HCT116 (cell line): ENCODE measurements at regions not wholly inside any gene's neighbourhood (a gene's known extent, or its start where the extent isn't known, plus 50 kb on each side); places are given as distances from the start of the nearest gene placed in this dataset.

ENCODE experiments used
- ATAC-seq: fragments of 200-7000 bp; cut with Tn5 transposase; 2 replicates; pipeline ENCODE4 v1.9.1; 2020; ENCODE audit warnings: mild to moderate bottlenecking, moderate library complexity
- BruUV-seq: library from RNA; stranded (reverse); fragments of 400-500 nt; replicated peaks from 2 replicates; lab custom pipeline; 2021; lab: Mats Ljungman, UMichigan
- CTCF ChIA-PET: fragments of 300-600 bp; sonication (Branson Sonifier 250); formaldehyde crosslinking; loops from one replicate; lab custom pipeline; 2021; ENCODE audit warnings: antibody characterized with exemption; lab: Charles Lee
- POLR2A ChIA-PET: fragments of 300-600, 350-600 bp; sonication (Branson Sonifier 250); formaldehyde crosslinking; loops from one replicate; lab custom pipeline; 2021; ENCODE audit warnings: antibody characterized with exemption; lab: Charles Lee
- RAD21 ChIA-PET, 2 experiments: fragments of 300-600 bp; sonication (Branson Sonifier 250); formaldehyde crosslinking; loops; one replicate each; lab custom pipeline; 2023; ENCODE audit warnings: low total read pairs in 2 of 2; ENCODE audit not compliant: uncharacterized antibody in 2 of 2, unreplicated experiment in 2 of 2, low non-redundant PET in 1 of 2; lab: Charles Lee
- DNase-seq: peaks from one replicate; pipeline ENCODE4 v3.0.0-alpha.2; 2010; ENCODE audit warnings: low read depth, low spot score
- H2AFZ ChIP-seq: fragments of 200-600 bp; shearing (Covaris generic), sonication (generic); 2 replicates; pipeline ENCODE4 v1.6.1; 2017; ENCODE audit warnings: low read depth, mixed run types, mixed read lengths, antibody characterized with exemption, low read length; ENCODE audit not compliant: poor library complexity, severe bottlenecking
- H3K27ac ChIP-seq: 2 replicates; pipeline ENCODE4 v1.5.1; 2012; ENCODE audit warnings: low read depth, low read length
- H3K27me3 ChIP-seq: fragments of 200-600 bp; sonication (generic); 2 replicates; pipeline ENCODE4 v1.6.1; 2016; ENCODE audit warnings: mixed run types, low read length, mixed read lengths; ENCODE audit not compliant: insufficient read depth
- H3K36me3 ChIP-seq, 2 experiments: fragments of 200-500 bp in 1 of 2; fragments of 200-600 bp in 1 of 2; sonication (Bioruptor generic) in 1 of 2; sonication (generic) in 1 of 2; 2 replicates each; pipeline versions ENCODE4 v1.5.1 to v1.6.1; 2014 to 2016; ENCODE audit warnings: low read length in 2 of 2, inconsistent platforms in 1 of 2, mixed read lengths in 1 of 2, mixed run types in 1 of 2; ENCODE audit not compliant: insufficient read depth in 2 of 2, control insufficient read depth in 1 of 2
- H3K4me1 ChIP-seq, 2 experiments: fragments of 200-600 bp in 1 of 2; sonication (generic) in 1 of 2; 2 replicates each; pipeline versions ENCODE4 v1.5.1 to v1.6.1; 2012 to 2017; ENCODE audit warnings: low read length in 2 of 2, inconsistent platforms in 1 of 2, mild to moderate bottlenecking in 1 of 2, mixed read lengths in 1 of 2, mixed run types in 1 of 2, moderate library complexity in 1 of 2; ENCODE audit not compliant: insufficient read depth in 2 of 2, control insufficient read depth in 1 of 2
- H3K4me2 ChIP-seq: fragments of 200-600 bp; sonication (generic); 2 replicates; pipeline ENCODE4 v1.6.1; 2017; ENCODE audit warnings: mixed run types, low read length, mixed read lengths
- H3K4me3 ChIP-seq, 2 experiments: fragments of 200-600 bp in 1 of 2; sonication (generic) in 1 of 2; replicated peaks in 1 of 2; 2 replicates each; pipeline ENCODE4 v1.5.1; 2011 to 2016; ENCODE audit warnings: low read length in 2 of 2, control low read depth in 1 of 2, low read depth in 1 of 2, mild to moderate bottlenecking in 1 of 2, mixed read lengths in 1 of 2, mixed run types in 1 of 2
- H3K79me2 ChIP-seq: fragments of 200-600 bp; sonication (generic); 2 replicates; pipeline ENCODE4 v1.6.1; 2017; ENCODE audit warnings: mild to moderate bottlenecking, mixed run types, low read length, moderate library complexity, mixed read lengths; ENCODE audit not compliant: insufficient read depth
- H3K9ac ChIP-seq: fragments of 200-600 bp; sonication (generic); 2 replicates; pipeline ENCODE4 v1.6.1; 2016; ENCODE audit warnings: low read length, mixed read lengths
- H3K9me2 ChIP-seq: fragments of 200-600 bp; sonication (generic), shearing (Covaris generic); 2 replicates; pipeline ENCODE4 v1.6.1; 2017; ENCODE audit warnings: mixed run types, mild to moderate bottlenecking, moderate library complexity; ENCODE audit not compliant: insufficient read depth
- H3K9me3 ChIP-seq, 2 experiments: fragments of 200-500 bp in 1 of 2; fragments of 200-600 bp in 1 of 2; sonication (Bioruptor generic) in 1 of 2; sonication (generic) in 1 of 2; 2 replicates each; pipeline ENCODE4 v1.6.1; 2014 to 2017; ENCODE audit warnings: low read length in 2 of 2, mixed read lengths in 2 of 2, inconsistent platforms in 1 of 2, low read depth in 1 of 2, mild to moderate bottlenecking in 1 of 2, mixed run types in 1 of 2, moderate library complexity in 1 of 2; ENCODE audit not compliant: control insufficient read depth in 1 of 2, insufficient read depth in 1 of 2
- H4K20me1 ChIP-seq: fragments of 200-600 bp; sonication (generic), shearing (Covaris generic); 2 replicates; pipeline ENCODE4 v1.6.1; 2017; ENCODE audit warnings: mixed run types, mild to moderate bottlenecking, moderate library complexity; ENCODE audit not compliant: insufficient read depth
- CEBPB ChIP-seq: IDR thresholded peaks from 2 replicates; pipeline ENCODE4 v1.6.1; 2012; ENCODE audit warnings: low read depth
- EZH2 ChIP-seq: fragments of 200-600 bp; sonication (generic); IDR thresholded peaks from 2 replicates; pipeline ENCODE4 v1.6.1; 2017; ENCODE audit warnings: antibody characterized with exemption, mixed run types
- FOSL1 ChIP-seq: IDR thresholded peaks from 2 replicates; pipeline ENCODE4 v1.6.1; 2012; ENCODE audit warnings: low read depth
- SIN3A ChIP-seq: IDR thresholded peaks from 2 replicates; pipeline ENCODE4 v1.6.1; 2012; ENCODE audit warnings: low read depth
- SP1 ChIP-seq: IDR thresholded peaks from 2 replicates; pipeline ENCODE4 v1.6.1; 2012; ENCODE audit warnings: low read depth
- ZFX ChIP-seq: fragments of 450-650 bp; IDR thresholded peaks from 2 replicates; pipeline ENCODE4 v1.6.1; 2017
- ZNF274 ChIP-seq: fragments of 200-500 bp; sonication (Bioruptor generic); IDR thresholded peaks from 2 replicates; pipeline ENCODE4 v1.6.1; 2014; ENCODE audit warnings: mild to moderate bottlenecking, low read depth, low read length, inconsistent platforms
- intact Hi-C: fragments of 100-400 bp; cut with micrococcal nuclease; formaldehyde crosslinking; loops from 2 replicates; pipeline ENCODE4 v1.10.0; 2022
- TF ChIP-seq, protein P1 (sequence below): IDR thresholded peaks from 2 replicates; pipeline ENCODE4 v1.6.1; 2012; ENCODE audit warnings: low read depth
- TF ChIP-seq, protein P2 (sequence below): IDR thresholded peaks from 2 replicates; pipeline ENCODE4 v1.6.1; 2012

DNA sequence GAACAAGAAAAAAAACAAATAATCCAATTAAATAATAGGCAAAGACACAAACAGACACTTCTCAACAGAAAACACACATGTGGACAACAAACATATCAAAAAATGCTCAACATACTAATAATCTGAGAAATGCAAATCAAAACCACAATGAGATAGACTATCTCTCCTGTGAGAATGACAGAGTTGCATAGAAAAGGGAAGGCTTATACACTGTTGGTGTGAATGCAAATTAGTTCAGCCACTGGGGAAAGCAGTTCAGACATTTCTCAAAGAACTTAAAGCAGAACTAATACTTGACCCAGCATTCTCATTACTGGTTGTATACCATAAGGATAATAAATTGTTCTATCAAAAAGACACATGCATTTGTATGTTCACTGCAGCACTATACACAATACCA is 637.8 kb upstream of the LUZP2 start:
- H3K4me2 ChIP-seq: no peak overlapping the region
- ATAC-seq (no peak), DNase-seq (no peak)
- H3K27ac ChIP-seq: no peak overlapping the region
- no peaks in the 10 kb centered on the region for H4K20me1 ChIP-seq
- ChIA-PET CTCF (no interaction called here), RAD21 (no interaction called here), POLR2A (no interaction called here)
- no TSS peak for BruUV-seq
- no peaks in the 10 kb centered on the region for H3K9me2 ChIP-seq
- H3K4me1 ChIP-seq: no peaks in the 10 kb centered on the region
- no peaks in the 10 kb centered on the region for H3K27me3 ChIP-seq
- intact Hi-C loops: no loop called here
- H3K9ac ChIP-seq: no peak overlapping the region
- H3K79me2 ChIP-seq: no peaks in the 10 kb centered on the region
- no peak overlapping the region for H3K4me3 ChIP-seq
- H2AFZ ChIP-seq: no peak overlapping the region
- no peak for TF ChIP-seq SIN3A
- no peak for TF ChIP-seq EZH2
- TF ChIP-seq CEBPB: no peak
- no peak for TF ChIP-seq ZFX
- no peak for TF ChIP-seq ZNF274
- TF ChIP-seq, protein P1, sequence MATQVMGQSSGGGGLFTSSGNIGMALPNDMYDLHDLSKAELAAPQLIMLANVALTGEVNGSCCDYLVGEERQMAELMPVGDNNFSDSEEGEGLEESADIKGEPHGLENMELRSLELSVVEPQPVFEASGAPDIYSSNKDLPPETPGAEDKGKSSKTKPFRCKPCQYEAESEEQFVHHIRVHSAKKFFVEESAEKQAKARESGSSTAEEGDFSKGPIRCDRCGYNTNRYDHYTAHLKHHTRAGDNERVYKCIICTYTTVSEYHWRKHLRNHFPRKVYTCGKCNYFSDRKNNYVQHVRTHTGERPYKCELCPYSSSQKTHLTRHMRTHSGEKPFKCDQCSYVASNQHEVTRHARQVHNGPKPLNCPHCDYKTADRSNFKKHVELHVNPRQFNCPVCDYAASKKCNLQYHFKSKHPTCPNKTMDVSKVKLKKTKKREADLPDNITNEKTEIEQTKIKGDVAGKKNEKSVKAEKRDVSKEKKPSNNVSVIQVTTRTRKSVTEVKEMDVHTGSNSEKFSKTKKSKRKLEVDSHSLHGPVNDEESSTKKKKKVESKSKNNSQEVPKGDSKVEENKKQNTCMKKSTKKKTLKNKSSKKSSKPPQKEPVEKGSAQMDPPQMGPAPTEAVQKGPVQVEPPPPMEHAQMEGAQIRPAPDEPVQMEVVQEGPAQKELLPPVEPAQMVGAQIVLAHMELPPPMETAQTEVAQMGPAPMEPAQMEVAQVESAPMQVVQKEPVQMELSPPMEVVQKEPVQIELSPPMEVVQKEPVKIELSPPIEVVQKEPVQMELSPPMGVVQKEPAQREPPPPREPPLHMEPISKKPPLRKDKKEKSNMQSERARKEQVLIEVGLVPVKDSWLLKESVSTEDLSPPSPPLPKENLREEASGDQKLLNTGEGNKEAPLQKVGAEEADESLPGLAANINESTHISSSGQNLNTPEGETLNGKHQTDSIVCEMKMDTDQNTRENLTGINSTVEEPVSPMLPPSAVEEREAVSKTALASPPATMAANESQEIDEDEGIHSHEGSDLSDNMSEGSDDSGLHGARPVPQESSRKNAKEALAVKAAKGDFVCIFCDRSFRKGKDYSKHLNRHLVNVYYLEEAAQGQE: no peak
- TF ChIP-seq, protein P2, sequence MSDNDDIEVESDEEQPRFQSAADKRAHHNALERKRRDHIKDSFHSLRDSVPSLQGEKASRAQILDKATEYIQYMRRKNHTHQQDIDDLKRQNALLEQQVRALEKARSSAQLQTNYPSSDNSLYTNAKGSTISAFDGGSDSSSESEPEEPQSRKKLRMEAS: no peak
- TF ChIP-seq SP1: no peak
- TF ChIP-seq FOSL1: no peak
- H3K9me3 ChIP-seq: no peaks in the 10 kb centered on the region; a peak in 1 of 4 replicates
- no peaks in the 10 kb centered on the region for H3K36me3 ChIP-seq
